Activated naive CD8-positive, alpha-beta T cell treated with anti-CD3 and anti-CD28 coated beads, Interleukin-2, amount 50 U/mL, for 24 hours (primary cell): ENCODE measurements at regions not wholly inside any gene's neighbourhood (a gene's known extent, or its start where the extent isn't known, plus 50 kb on each side); places are given as distances from the start of the nearest gene placed in this dataset.

ENCODE experiments used
- ATAC-seq: fragments of 150-1000 bp; cut with Tn5 transposase; one replicate; pipeline ENCODE4 v1.10.0; 2021
- DNase-seq: peaks from one replicate; pipeline ENCODE4 v3.0.0; 2021
- H3K27ac Mint-ChIP-seq: one replicate; pipeline ENCODE4 v1.8.0; 2021; ENCODE audit warnings: mild to moderate bottlenecking, mixed read lengths
- H3K27me3 Mint-ChIP-seq: one replicate; pipeline ENCODE4 v1.8.0; 2021; ENCODE audit warnings: mixed read lengths
- H3K36me3 Mint-ChIP-seq: one replicate; pipeline ENCODE4 v1.8.0; 2021; ENCODE audit warnings: low read depth, mixed read lengths
- H3K4me1 Mint-ChIP-seq: one replicate; pipeline ENCODE4 v1.8.0; 2021; ENCODE audit warnings: mixed read lengths
- H3K4me3 Mint-ChIP-seq: one replicate; pipeline ENCODE4 v1.8.0; 2021; ENCODE audit warnings: mild to moderate bottlenecking, moderate library complexity, mixed read lengths
- H3K9me3 Mint-ChIP-seq: one replicate; pipeline ENCODE4 v1.8.0; 2021; ENCODE audit warnings: mixed read lengths

DNA sequence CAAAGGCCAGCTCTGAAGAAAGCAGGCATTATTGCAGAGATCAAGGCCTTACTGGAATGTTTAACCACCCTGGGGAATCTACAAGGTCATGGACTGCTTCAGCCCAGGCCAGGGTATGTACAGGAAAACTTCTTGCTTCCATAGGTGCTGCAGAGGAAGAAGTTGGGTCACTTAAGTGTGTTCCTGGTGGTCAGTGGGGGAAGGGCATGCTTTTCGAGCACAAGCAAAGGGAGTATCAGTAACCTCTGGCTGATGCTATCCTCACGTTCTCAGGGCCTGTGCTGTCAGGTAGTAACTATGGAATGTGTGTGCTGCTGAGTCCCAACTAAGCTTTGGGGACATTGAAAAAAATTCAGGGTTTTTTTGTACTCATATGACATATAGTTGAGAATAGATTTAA, 234.0 kb upstream of the SP4 start:
- no peaks in the 10 kb centered on the region for H3K27me3 Mint-ChIP-seq
- ATAC-seq: no peak
- no peaks in the 10 kb centered on the region for H3K4me1 Mint-ChIP-seq

DNA sequence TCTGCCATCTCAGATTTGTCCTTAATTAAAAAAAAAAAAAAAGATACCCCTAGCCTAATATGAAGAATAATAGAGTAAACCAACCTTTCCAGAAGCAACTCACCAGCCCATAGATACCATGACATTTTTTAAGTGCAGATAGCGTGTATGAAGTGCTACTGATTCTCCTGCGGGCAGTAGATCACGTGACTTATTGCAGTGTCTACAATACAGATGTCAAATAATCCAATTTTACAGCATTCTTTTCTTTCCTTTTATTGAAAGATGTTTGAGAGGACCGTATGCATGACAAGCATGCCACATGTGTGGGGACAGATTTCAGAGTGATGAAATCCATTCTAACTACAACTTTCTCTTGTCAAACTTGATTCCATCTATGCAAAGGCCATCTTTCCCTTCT, 232.9 kb upstream of the SP4 start:
- no peaks in the 10 kb centered on the region for H3K27me3 Mint-ChIP-seq
- H3K36me3 Mint-ChIP-seq: no peaks in the 10 kb centered on the region
- H3K4me1 Mint-ChIP-seq: no peaks in the 10 kb centered on the region
- H3K4me3 Mint-ChIP-seq: no peak overlapping the region
- H3K9me3 Mint-ChIP-seq: peaks cover 3% of the 10 kb centered on the region
- H3K27ac Mint-ChIP-seq: no peak overlapping the region
- DNase-seq (no peak), ATAC-seq (no peak)

More for the DNA sequence above, 234.0 kb upstream of the SP4 start:
- DNase-seq: no peak
- Mint-ChIP-seq H3K27ac (no peak overlapping the region), H3K36me3 (no peaks in the 10 kb centered on the region), H3K9me3 (peaks cover 3% of the 10 kb centered on the region), H3K4me3 (no peak overlapping the region)

DNA sequence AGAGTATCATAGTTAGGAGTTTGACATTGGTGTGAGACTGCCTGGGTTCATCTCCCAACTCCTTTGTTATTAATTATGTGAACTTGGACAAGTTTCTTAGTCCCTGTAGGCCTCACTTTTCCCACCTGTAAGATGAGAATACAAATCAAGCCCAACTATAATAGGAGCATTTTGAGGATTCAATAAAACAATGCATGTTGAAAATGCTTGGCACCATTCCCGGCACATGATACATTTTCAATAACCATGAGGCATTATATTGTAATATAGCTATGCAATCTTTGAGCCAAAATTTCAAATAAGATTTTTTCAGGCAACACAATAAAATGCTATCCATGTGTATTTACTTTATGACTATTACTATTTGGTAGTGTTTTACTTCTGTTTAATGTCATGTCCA, 229.0 kb upstream of the SP4 start:
- DNase-seq (no peak), ATAC-seq (no peak)
- Mint-ChIP-seq H3K27ac (no peak overlapping the region), H3K4me3 (no peak overlapping the region), H3K4me1 (no peaks in the 10 kb centered on the region), H3K9me3 (peaks cover 3% of the 10 kb centered on the region), H3K27me3 (no peaks in the 10 kb centered on the region), H3K36me3 (no peaks in the 10 kb centered on the region)

DNA sequence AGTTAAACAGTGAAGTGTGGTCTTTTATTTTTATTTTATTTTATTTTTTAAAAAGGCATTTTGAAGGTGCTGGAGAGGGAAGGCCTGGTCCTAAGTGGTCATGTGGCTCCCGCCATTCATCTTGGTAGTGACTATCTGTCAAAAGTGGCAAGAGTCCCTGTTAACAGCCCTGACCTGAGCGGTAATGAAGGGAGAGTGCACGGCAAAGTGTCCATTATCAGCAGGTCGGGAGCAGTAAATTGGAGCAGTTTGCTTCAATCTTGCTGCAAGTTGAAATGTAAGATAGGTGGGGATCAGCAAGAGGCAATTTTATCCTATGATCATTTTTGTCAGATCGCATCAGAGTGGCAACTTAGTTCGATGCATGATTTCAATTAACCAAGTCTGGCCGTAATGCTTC, 227.4 kb upstream of the SP4 start:
- H3K4me1 Mint-ChIP-seq: no peaks in the 10 kb centered on the region
- no peaks in the 10 kb centered on the region for H3K36me3 Mint-ChIP-seq
- H3K27ac Mint-ChIP-seq: no peak overlapping the region
- no peak overlapping the region for H3K4me3 Mint-ChIP-seq
- peaks cover 3% of the 10 kb centered on the region for H3K9me3 Mint-ChIP-seq
- no peak for DNase-seq
- no peak for ATAC-seq
- H3K27me3 Mint-ChIP-seq: no peaks in the 10 kb centered on the region

DNA sequence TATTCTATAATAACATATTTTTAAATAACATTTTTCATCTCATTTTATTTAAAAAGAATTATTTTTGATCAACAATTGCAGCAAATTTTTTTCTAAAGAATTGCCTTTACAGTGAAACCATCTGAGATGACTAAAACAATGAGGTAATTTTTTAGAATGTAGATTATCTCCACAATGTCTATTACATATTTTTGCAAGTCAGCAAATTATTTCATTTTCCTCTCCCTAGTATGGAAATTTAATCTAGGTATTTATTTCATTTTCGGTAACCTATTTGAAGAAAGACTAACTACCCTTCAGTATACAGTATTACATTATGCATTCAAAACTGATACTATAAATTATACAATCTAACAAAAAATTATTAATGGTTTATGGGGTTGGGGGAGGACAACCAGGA, 213.2 kb upstream of the SP4 start:
- DNase-seq (no peak), ATAC-seq (no peak)
- Mint-ChIP-seq H3K27ac (no peak overlapping the region), H3K4me1 (no peaks in the 10 kb centered on the region), H3K4me3 (no peak overlapping the region), H3K36me3 (no peaks in the 10 kb centered on the region), H3K9me3 (no peaks in the 10 kb centered on the region), H3K27me3 (peaks cover 12% of the 10 kb centered on the region)

DNA sequence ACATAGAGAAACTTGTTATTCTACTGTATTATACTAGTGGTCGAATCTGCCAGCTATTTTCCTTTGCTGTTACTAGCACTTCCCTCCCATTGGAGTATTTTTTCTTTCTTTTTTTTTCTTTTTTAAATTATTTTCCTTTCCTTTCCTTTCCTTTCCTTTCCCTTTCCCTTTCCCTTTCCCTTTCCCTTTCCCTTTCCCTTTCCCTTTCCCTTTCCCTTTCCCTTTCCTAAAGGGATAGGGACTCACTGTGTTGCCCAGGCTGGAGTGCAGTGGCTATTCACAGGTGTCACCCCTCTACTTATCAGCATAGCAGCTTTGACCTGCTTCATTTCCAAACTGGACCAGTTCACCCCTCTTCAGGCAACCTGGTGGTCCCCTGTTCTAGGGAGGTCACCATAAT, 212.6 kb upstream of the SP4 start:
- Mint-ChIP-seq H3K4me3 (no peak overlapping the region), H3K27ac (no peak overlapping the region), H3K4me1 (no peaks in the 10 kb centered on the region), H3K27me3 (peaks cover 9% of the 10 kb centered on the region), H3K36me3 (no peaks in the 10 kb centered on the region), H3K9me3 (no peaks in the 10 kb centered on the region)
- DNase-seq (no peak), ATAC-seq (no peak)

DNA sequence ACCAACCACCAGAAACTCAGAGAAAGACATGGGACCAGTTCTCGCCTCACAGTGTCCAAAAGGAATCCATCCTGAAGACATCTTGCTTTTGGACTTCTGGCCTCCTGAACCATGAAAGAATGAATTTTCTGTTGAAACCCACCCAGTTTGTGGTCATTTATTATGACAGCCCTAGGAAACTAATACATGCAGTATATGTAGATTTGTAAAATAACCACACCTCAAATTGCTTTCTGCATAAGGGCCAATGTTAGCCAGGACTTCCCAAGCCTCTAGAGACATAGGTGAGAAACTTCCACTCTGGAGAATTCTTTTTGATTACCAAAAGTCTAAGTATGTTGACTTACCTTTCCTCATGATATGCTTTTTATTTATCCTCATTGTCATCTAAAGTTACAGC, 210.5 kb upstream of the SP4 start:
- no peak overlapping the region for H3K27ac Mint-ChIP-seq
- no peak overlapping the region for H3K4me3 Mint-ChIP-seq
- H3K36me3 Mint-ChIP-seq: no peaks in the 10 kb centered on the region
- no peaks in the 10 kb centered on the region for H3K9me3 Mint-ChIP-seq
- peaks cover 2% of the 10 kb centered on the region for H3K27me3 Mint-ChIP-seq
- no peak for DNase-seq
- H3K4me1 Mint-ChIP-seq: no peaks in the 10 kb centered on the region
- no peak for ATAC-seq

DNA sequence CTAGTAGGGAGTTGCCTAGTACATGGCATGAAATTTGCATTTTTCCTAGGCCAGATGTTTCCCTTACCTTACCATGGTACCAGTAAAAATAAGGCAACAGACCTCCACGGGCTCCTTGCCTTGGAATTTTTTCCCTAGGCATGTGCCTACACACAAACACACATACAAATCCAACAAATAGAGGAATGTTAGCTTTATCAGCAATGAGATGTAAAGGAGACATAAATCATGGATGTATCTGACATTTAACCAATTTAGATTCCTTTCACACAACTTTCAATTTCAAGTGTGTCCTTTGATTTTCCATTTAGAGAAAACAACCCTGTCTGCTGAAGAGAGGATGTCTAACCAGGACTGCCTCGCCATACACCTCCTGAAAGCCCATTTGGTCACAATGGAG, 209.7 kb upstream of the SP4 start:
- no peaks in the 10 kb centered on the region for H3K9me3 Mint-ChIP-seq
- no peak for ATAC-seq

DNA sequence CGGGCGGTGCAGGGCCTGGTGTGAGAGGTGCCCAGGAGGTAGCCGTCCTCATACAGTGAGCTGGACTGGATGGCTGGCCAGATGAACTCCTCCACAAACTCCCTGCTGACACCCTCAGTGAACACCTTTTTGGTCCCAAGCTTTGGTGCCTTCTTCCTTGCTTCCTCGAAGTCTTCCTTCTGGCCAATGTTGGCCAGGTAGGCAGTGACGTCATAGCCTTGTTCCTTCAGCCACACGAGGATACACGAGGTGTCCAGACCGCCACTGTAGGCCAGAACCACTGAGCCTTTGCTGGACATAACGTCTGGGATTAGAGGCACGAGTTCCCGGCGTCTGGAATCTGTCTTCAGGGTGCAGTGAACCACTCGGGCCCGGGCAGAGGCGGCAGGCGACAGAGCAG, 206.8 kb upstream of the SP4 start:
- no peaks in the 10 kb centered on the region for H3K36me3 Mint-ChIP-seq
- ATAC-seq: no peak

More for the DNA sequence above, 209.7 kb upstream of the SP4 start:
- H3K4me1 Mint-ChIP-seq: no peaks in the 10 kb centered on the region
- no peak overlapping the region for H3K27ac Mint-ChIP-seq
- no peak overlapping the region for H3K4me3 Mint-ChIP-seq
- no peaks in the 10 kb centered on the region for H3K36me3 Mint-ChIP-seq
- no peak for DNase-seq
- peaks cover 2% of the 10 kb centered on the region for H3K27me3 Mint-ChIP-seq

DNA sequence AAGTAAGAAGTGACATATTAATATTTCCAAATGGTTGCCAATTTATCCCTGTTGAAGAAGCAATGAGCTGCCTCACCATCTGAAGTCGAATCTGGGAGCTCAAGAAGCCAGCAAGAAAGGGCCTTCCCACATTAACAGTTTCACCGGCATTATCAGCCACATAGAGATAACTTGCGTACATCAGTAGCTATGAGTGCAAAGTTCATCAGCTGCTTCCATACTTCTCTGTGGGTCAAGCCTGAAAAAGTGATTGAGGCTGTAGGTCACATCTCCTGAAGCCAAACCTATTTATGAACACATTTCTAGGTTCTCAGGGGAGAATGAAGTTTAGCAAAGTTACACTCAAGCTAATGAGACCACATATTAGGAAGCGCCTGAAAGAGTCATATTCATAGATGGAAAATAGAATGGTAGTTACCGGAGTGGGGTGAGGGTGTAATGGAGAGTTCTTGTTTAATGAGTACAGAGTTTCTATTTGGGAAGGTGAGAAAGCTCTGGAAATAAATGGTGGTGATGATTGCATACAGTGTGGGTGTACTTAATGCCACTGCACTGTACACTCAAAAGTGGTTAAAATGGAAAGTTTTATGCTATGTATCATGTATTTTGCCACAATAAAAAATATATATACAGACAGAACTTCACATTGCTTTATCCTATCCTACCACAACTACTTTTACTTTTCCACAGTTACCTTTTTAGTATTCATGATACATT, 189.3 kb upstream of the SP4 start:
- peak; percentile 87 for ATAC-seq

More for the DNA sequence above, 206.8 kb upstream of the SP4 start:
- H3K27me3 Mint-ChIP-seq: no peaks in the 10 kb centered on the region
- no peak overlapping the region for H3K4me3 Mint-ChIP-seq
- no peak for DNase-seq
- H3K4me1 Mint-ChIP-seq: no peaks in the 10 kb centered on the region
- no peaks in the 10 kb centered on the region for H3K9me3 Mint-ChIP-seq
- H3K27ac Mint-ChIP-seq: no peak overlapping the region

DNA sequence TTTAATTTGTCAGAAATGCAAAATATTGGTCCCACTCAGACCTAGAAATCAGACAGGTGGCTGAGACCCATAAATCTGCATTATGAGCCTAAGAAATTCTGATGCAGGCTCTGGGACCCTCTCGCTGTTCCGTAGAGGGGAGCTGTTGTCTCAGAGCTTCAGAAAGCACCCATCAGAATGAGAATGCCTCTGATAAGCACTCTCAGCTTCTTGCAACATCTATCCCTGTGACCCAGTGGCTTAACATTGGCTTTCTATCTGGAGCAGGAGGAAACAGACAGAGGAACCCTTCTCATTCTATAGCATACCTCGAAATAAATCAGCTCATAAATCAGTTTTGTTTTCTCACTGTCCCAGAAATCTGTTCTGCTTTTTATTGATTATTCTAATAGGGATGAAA, 184.6 kb upstream of the SP4 start:
- peaks cover 16% of the 10 kb centered on the region for H3K27me3 Mint-ChIP-seq
- H3K27ac Mint-ChIP-seq: no peak overlapping the region
- no peaks in the 10 kb centered on the region for H3K9me3 Mint-ChIP-seq
- H3K4me3 Mint-ChIP-seq: no peak overlapping the region
- DNase-seq (no peak), ATAC-seq (no peak)
- H3K4me1 Mint-ChIP-seq: peaks cover 7% of the 10 kb centered on the region
- no peaks in the 10 kb centered on the region for H3K36me3 Mint-ChIP-seq

More for the DNA sequence above, 189.3 kb upstream of the SP4 start:
- H3K4me1 Mint-ChIP-seq: peaks cover 7% of the 10 kb centered on the region
- DNase-seq: no peak
- H3K4me3 Mint-ChIP-seq: no peak overlapping the region
- no peak overlapping the region for H3K27ac Mint-ChIP-seq
- no peaks in the 10 kb centered on the region for H3K9me3 Mint-ChIP-seq
- peaks cover 21% of the 10 kb centered on the region for H3K27me3 Mint-ChIP-seq
- H3K36me3 Mint-ChIP-seq: no peaks in the 10 kb centered on the region

DNA sequence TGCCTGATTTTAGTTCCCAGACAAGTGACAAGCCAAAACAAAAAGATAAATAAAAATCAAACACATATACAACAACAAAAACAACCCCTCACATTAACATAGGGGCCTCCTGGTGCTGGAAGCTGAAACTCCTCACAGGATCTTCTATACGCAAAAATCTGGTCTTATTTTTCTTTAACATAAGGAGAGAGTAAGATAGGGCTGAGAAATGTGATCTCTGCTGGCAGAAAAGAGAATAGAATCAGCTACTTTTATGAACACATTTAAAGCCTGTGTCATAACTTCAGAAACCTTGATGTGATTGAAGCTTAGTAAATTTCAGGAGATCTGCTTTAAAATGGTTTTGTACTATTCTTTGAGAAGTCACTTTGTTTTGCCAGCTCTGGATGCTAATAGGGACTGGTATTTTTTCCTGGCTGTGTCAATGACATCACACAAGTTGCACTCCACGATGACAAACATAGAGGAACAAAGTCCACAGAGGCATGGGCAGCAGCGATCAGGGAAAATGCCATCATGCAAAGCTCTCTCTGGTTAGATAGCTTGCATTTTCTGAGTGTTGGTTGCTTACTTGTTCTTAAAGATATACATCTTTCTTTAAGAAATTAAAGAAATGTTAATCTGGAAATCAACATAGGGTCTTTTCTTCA, 176.6 kb upstream of the SP4 start:
- peaks cover 59% of the 10 kb centered on the region for H3K27me3 Mint-ChIP-seq
- H3K4me3 Mint-ChIP-seq: no peak overlapping the region
- DNase-seq (no peak), ATAC-seq (no peak)
- H3K4me1 Mint-ChIP-seq: no peaks in the 10 kb centered on the region
- no peaks in the 10 kb centered on the region for H3K36me3 Mint-ChIP-seq
- H3K9me3 Mint-ChIP-seq: no peaks in the 10 kb centered on the region
- H3K27ac Mint-ChIP-seq: no peak overlapping the region

DNA sequence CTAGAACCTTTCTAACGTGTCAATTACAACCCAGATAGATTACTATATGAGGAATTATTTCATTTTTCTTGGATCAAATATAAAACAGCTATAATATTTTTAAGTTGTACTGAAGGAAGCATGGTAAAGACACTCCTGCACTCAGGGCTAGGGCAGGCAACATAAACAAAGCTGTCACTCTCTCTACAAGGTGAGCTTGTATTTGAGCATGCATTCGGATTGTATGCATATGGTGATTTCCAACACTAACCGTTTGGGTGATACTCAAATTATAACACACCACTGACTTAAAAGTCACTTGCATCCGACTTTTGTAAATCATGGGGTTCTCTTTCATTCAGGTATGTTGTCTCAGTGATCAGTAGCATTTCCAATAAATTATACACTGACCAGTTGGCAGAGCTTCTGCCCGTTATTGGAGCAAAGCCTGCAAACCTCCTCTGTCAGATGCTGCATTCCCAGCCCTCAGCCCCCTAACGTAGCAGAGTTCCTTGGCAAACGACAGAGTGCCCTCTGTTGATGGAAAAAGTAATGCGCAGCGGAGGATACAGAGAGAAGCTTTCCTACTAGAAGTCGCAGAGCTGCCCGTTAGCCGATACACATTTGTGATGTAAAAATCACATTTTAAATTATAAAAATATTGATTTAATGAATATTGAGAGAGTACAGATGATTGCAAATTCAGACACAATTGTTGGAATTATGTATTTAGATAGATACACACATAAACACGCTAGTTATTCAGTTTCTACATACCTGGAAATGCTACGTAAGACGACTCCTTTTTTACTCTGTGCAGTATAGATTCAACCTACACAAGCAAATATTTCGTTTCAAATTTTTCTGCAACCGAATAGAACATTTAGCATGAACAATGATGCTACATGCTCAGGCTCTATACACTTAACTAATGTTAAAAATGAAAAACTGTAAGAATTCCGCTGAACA, 173.9 kb upstream of the SP4 start:
- H3K36me3 Mint-ChIP-seq: no peaks in the 10 kb centered on the region

DNA sequence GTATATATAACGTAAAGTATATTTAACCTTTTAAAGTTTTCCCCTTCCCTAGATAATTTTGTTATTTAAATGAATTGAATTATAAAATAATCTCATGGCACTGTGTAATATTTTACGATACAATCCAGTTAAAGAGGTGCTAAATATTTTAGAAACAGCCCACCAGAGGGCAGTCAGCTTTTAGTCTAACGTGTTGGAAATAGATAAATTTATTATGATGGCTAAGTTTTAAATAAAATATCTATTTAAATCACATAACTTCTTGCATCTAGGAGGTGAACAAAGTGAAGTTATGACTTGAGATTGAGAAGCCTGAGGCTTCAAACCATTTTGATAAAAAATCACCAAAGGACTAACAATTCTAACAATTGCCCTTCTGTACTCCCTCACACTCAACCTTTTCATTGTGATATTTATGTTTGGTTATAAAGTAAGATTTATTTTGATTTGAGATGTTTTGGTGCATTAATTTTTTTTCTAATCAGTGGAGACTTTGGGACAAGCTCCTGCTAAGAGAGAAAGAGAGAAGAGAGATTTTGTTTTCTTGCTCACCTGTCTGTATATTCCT, 171.5 kb upstream of the SP4 start:
- H3K4me1 Mint-ChIP-seq: peaks cover under 1% of the 10 kb centered on the region
- H3K27ac Mint-ChIP-seq: no peak overlapping the region
- no peaks in the 10 kb centered on the region for H3K9me3 Mint-ChIP-seq
- H3K36me3 Mint-ChIP-seq: no peaks in the 10 kb centered on the region
- H3K4me3 Mint-ChIP-seq: no peak overlapping the region
- DNase-seq (peak; percentile 5), ATAC-seq (no peak)
- H3K27me3 Mint-ChIP-seq: peaks cover 40% of the 10 kb centered on the region

More for the DNA sequence above, 173.9 kb upstream of the SP4 start:
- Mint-ChIP-seq H3K27me3 (peaks cover 57% of the 10 kb centered on the region), H3K27ac (no peak overlapping the region), H3K9me3 (no peaks in the 10 kb centered on the region), H3K4me1 (no peaks in the 10 kb centered on the region), H3K4me3 (no peak overlapping the region)
- ATAC-seq: peak; percentile 81
- peak; percentile 48 for DNase-seq
